Endothelial cell of umbilical vein (primary cell): ENCODE measurements at regions not wholly inside any gene's neighbourhood (a gene's known extent, or its start where the extent isn't known, plus 50 kb on each side); places are given as distances from the start of the nearest gene placed in this dataset.

ENCODE experiments used
- BruUV-seq: library from RNA; stranded (reverse); fragments of 400-500 nt; replicated peaks from 2 replicates; lab custom pipeline; 2021; lab: Mats Ljungman, UMichigan
- CTCF ChIA-PET: fragments of 300-600, 350-600 bp; sonication (Branson Sonifier 250); formaldehyde crosslinking; loops from one replicate; lab custom pipeline; 2021; ENCODE audit warnings: antibody characterized with exemption, inconsistent platforms; lab: Charles Lee
- POLR2A ChIA-PET: fragments of 300-600, 350-600 bp; sonication (Branson Sonifier 250); formaldehyde crosslinking; loops from one replicate; lab custom pipeline; 2021; ENCODE audit warnings: antibody characterized with exemption, inconsistent platforms; lab: Charles Lee
- DNase-seq: peaks from one replicate; pipeline ENCODE4 v3.0.0-alpha.2; 2011; ENCODE audit warnings: low read depth, low spot score
- FAIRE-seq: peaks from 2 replicates; lab custom pipeline; 2011; peaks lifted over from hg19 to GRCh38; lab: Jason Lieb, UNC
- H2AFZ ChIP-seq: 2 replicates; pipeline ENCODE4 v1.6.0; 2012; ENCODE audit warnings: low read depth, low read length, control low read depth, inconsistent platforms
- H3K27ac ChIP-seq: 2 replicates; pipeline ENCODE4 v1.5.1; 2011; ENCODE audit warnings: low read depth, mild to moderate bottlenecking, control low read depth, low read length, moderate library complexity; ENCODE audit not compliant: insufficient read depth
- H3K27me3 ChIP-seq, 2 experiments: 2 replicates each; pipeline versions ENCODE4 v1.6.0 to v1.6.1; 2011; ENCODE audit warnings: low read length in 2 of 2, mixed read lengths in 1 of 2; ENCODE audit not compliant: control insufficient read depth in 2 of 2, insufficient read depth in 2 of 2
- H3K36me3 ChIP-seq, 2 experiments: 2 replicates in 1 of 2; 3 replicates in 1 of 2; pipeline ENCODE4 v1.5.1; 2011; ENCODE audit warnings: low read length in 2 of 2, mild to moderate bottlenecking in 1 of 2, moderate library complexity in 1 of 2; ENCODE audit not compliant: control insufficient read depth in 2 of 2, insufficient read depth in 2 of 2; ENCODE audit errors: extremely low read depth in 1 of 2
- H3K4me1 ChIP-seq: 3 replicates; pipeline ENCODE4 v1.5.1; 2011; ENCODE audit warnings: mild to moderate bottlenecking, low read length; ENCODE audit not compliant: control insufficient read depth, insufficient read depth; ENCODE audit errors: extremely low read depth
- H3K4me2 ChIP-seq: 2 replicates; pipeline ENCODE4 v1.6.1; 2011; ENCODE audit warnings: low read length, control low read depth, mixed read lengths; ENCODE audit not compliant: insufficient read depth
- H3K4me3 ChIP-seq, 3 experiments: fragments of 200-600 bp in 1 of 3; sonication (generic), shearing (Covaris generic) in 1 of 3; replicated peaks in 1 of 3; 2 replicates each; pipeline ENCODE4 v1.5.1; 2011 to 2016; ENCODE audit warnings: control low read depth in 3 of 3, low read length in 3 of 3, mild to moderate bottlenecking in 2 of 3, inconsistent platforms in 1 of 3, low read depth in 1 of 3, moderate library complexity in 1 of 3; ENCODE audit not compliant: insufficient read depth in 1 of 3
- H3K79me2 ChIP-seq: 2 replicates; pipeline ENCODE4 v1.6.0; 2012; ENCODE audit warnings: low read length, inconsistent platforms; ENCODE audit not compliant: control insufficient read depth, insufficient read depth
- H3K9ac ChIP-seq: replicated peaks from 2 replicates; pipeline ENCODE3; 2011; ENCODE audit warnings: low read length, control low read depth; ENCODE audit not compliant: insufficient read depth; ENCODE audit errors: extremely low read depth
- H3K9me1 ChIP-seq: replicated peaks from 3 replicates; pipeline ENCODE4 v1.6.0; 2011; ENCODE audit warnings: mild to moderate bottlenecking, low read length; ENCODE audit not compliant: control insufficient read depth, insufficient read depth; ENCODE audit errors: extremely low read depth
- H3K9me3 ChIP-seq: replicated peaks from 2 replicates; pipeline ENCODE4 v1.5.1; 2012; ENCODE audit warnings: low read length, inconsistent platforms; ENCODE audit not compliant: control insufficient read depth, insufficient read depth
- H4K20me1 ChIP-seq: replicated peaks from 2 replicates; pipeline ENCODE3; 2011; ENCODE audit warnings: mild to moderate bottlenecking, low read length; ENCODE audit not compliant: control insufficient read depth, insufficient read depth; ENCODE audit errors: extremely low read depth
- EZH2 ChIP-seq: IDR thresholded peaks from 2 replicates; pipeline ENCODE4 v1.6.1; 2012; ENCODE audit warnings: borderline replicate concordance, low read depth, mild to moderate bottlenecking, moderate library complexity, low read length, inconsistent platforms; ENCODE audit not compliant: severe bottlenecking
- FOS ChIP-seq: IDR thresholded peaks from 2 replicates; pipeline ENCODE4 v1.6.1; 2011; ENCODE audit warnings: mild to moderate bottlenecking, low read length, moderate library complexity, borderline replicate concordance; ENCODE audit not compliant: insufficient read depth
- JUN ChIP-seq: IDR thresholded peaks from 2 replicates; pipeline ENCODE4 v1.6.1; 2011; ENCODE audit warnings: borderline replicate concordance, low read depth; ENCODE audit not compliant: insufficient read length, insufficient read depth
- MYC ChIP-seq: IDR thresholded peaks from one replicate; pipeline ENCODE4 v1.6.1; 2011; ENCODE audit warnings: mild to moderate bottlenecking, low read depth, low read length
- POLR2A ChIP-seq: IDR thresholded peaks from 2 replicates; pipeline ENCODE4 v1.6.1; 2012; ENCODE audit warnings: low read depth, mild to moderate bottlenecking, control low read depth, low read length
- POLR2AphosphoS5 ChIP-seq: IDR thresholded peaks from 2 replicates; pipeline ENCODE4 v1.6.1; 2012; ENCODE audit warnings: low read depth, mild to moderate bottlenecking, control low read depth, low read length, moderate library complexity; ENCODE audit not compliant: insufficient read depth
- dilution Hi-C: fragments of 300-500 bp; cut with MboI; formaldehyde crosslinking; loops from one replicate; pipeline ENCODE4 v1.15.0; 2019; ENCODE audit warnings: low sequenced_read_pairs; ENCODE audit not compliant: extremely low pct_ligation_motif_present
- intact Hi-C: fragments of 100-400 bp; cut with micrococcal nuclease; formaldehyde crosslinking; loops from one replicate; pipeline ENCODE4 v1.10.0; 2022
- TF ChIP-seq, protein P1 (sequence below): IDR thresholded peaks from 2 replicates; pipeline ENCODE4 v1.6.1; 2011; ENCODE audit not compliant: insufficient read depth, insufficient read length
- TF ChIP-seq, protein P2 (sequence below), 2 donors: IDR thresholded peaks; 1 replicate in 1 of 2; 2 replicates in 1 of 2; pipeline ENCODE4 v1.5.1; 2011; ENCODE audit warnings: low read length in 2 of 2, mild to moderate bottlenecking in 2 of 2, moderate library complexity in 2 of 2, control low read depth in 1 of 2, inconsistent platforms in 1 of 2, low read depth in 1 of 2; ENCODE audit not compliant: insufficient read depth in 1 of 2; ENCODE audit errors: extremely low read depth in 1 of 2

DNA sequence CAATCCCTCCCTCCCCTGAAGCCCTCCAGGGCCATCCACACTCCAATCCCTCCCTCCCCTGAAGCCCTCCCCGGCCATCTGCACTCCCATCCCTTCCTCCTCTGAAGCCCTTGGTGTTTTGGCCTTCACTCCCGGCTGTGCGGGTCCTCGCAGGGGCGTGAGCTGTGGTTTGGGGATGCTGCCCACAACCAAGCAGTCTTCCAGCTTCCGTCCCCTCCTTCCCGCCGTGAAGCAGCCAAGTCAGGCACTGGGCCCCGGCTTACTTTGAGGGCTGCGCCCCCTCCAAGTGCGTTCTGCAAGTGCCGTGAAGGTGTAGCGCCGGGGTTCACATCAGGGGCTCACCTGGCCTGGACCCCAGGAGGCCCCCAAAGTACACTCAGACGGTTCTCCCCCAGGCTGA, 335.9 kb downstream of the BRD1 start:
- H3K79me2 ChIP-seq, result no peaks in the 10 kb centered on the region
- H3K9me3 ChIP-seq, result peaks cover 4% of the 10 kb centered on the region
- FAIRE-seq (no peak), DNase-seq (no peak)
- CTCF ChIA-PET, result no interaction called here
- no peaks in the 10 kb centered on the region for H3K27me3 ChIP-seq
- BruUV-seq, result no TSS peak
- no peaks in the 10 kb centered on the region for H3K9me1 ChIP-seq
- no peak for TF ChIP-seq POLR2A
- no peak for TF ChIP-seq MYC
- no peak for TF ChIP-seq FOS
- no peak for TF ChIP-seq JUN
- TF ChIP-seq, protein P1, sequence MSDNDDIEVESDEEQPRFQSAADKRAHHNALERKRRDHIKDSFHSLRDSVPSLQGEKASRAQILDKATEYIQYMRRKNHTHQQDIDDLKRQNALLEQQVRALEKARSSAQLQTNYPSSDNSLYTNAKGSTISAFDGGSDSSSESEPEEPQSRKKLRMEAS, result no peak
- TF ChIP-seq, protein P2, sequence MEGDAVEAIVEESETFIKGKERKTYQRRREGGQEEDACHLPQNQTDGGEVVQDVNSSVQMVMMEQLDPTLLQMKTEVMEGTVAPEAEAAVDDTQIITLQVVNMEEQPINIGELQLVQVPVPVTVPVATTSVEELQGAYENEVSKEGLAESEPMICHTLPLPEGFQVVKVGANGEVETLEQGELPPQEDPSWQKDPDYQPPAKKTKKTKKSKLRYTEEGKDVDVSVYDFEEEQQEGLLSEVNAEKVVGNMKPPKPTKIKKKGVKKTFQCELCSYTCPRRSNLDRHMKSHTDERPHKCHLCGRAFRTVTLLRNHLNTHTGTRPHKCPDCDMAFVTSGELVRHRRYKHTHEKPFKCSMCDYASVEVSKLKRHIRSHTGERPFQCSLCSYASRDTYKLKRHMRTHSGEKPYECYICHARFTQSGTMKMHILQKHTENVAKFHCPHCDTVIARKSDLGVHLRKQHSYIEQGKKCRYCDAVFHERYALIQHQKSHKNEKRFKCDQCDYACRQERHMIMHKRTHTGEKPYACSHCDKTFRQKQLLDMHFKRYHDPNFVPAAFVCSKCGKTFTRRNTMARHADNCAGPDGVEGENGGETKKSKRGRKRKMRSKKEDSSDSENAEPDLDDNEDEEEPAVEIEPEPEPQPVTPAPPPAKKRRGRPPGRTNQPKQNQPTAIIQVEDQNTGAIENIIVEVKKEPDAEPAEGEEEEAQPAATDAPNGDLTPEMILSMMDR (IDR thresholded peaks at IDR 0.05; ENCODE audit: extremely low read depth in 1 of 2, insufficient read depth in 1 of 2, low read depth in 1 of 2, low read length in 2 of 2), result no peak
- no peak for TF ChIP-seq POLR2AphosphoS5
- TF ChIP-seq EZH2, result no peak
- POLR2A ChIA-PET, result no interaction called here
- no peak overlapping the region for H3K4me2 ChIP-seq
- H3K36me3 ChIP-seq, result no peaks in the 10 kb centered on the region
- H3K4me1 ChIP-seq, result no peaks in the 10 kb centered on the region
- H3K9ac ChIP-seq, result no peak overlapping the region
- no peak overlapping the region for H3K27ac ChIP-seq
- intact Hi-C loops, result no loop called here
- dilution Hi-C loops, result no loop called here
- no peak overlapping the region for H3K4me3 ChIP-seq
- no peaks in the 10 kb centered on the region for H4K20me1 ChIP-seq
- H2AFZ ChIP-seq, result no peak overlapping the region
